GM18870 (cell line): ENCODE measurements at regions not wholly inside any gene's neighbourhood (a gene's known extent, or its start where the extent isn't known, plus 50 kb on each side); places are given as distances from the start of the nearest gene placed in this dataset.
"Not testable (repeated sequence)": the region's sequence is repeated elsewhere in the genome, so short reads cannot be mapped to it uniquely, and the experiment has no call there.

Source experiments
- ATAC-seq: cut with Tn5 transposase; IDR thresholded peaks from one replicate; pipeline ENCODE4 v1.9.1; 2021; ENCODE audit warnings: moderate library complexity; ENCODE audit not compliant: unreplicated experiment

DNA sequence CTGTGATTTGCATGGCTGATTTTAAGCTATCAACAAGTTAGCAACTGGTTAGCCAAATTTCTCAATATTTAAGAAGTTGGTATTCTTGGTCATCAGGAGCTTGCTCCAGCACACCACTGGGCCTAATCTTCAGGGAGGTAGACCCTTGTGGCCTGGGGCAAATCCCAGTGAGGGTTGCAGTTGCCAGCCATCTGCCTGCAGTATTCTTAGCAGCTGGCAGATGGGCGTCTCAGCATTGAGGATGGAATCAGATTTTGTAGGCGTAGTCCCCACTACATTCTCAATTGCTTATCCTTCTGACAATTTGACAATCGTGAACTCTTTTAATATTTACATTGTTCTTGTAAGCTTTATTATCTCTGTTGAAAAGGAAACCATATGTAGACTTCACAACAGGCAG lies 1266.2 kb downstream of the SLITRK5 start:
- no peak for ATAC-seq

DNA sequence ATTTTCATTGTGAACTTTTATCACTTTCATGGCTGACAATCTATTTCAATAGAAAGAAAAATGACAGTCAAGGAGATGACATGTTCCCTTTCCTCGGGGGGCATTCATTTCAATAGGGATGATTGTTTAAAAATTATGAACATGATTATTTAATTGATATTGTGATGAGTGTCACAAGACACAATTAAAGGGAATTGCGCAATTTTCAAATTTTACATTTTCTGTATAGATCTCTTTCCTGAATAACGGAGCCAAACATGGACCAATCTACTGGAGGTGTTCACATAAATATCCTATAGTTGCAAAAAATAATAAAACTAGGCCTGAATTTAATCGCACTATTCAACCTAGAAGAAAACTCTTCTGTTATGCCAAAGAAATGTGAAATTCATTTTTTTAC lies 1274.6 kb downstream of the SLITRK5 start:
- no peak for ATAC-seq

- no peak for ATAC-seq
Observed at GRCh38 chr13:88948501-88948900, 1277.3 kb downstream of the SLITRK5 start.

DNA sequence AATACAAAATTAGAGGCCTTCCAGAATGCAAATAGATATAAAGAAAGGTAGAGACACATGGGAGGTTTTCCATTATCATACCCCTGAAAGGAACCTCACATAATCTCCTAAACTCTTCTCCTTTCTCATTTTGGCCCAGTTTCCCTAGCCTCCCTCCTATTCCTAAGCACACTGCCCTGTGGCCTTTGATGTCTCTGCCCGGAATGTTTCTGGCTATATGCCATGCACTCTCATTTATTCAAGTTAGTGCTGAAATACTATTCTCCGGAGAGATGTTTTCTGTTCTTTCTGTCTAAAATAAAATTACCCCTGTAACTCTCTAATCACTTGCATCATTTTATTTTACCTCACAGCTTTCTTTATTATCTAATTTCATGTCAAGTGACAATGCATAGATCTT lies 1287.7 kb downstream of the SLITRK5 start:
- ATAC-seq: no peak

GRCh38 chr13:88976466-88976865 lies 1305.3 kb downstream of the SLITRK5 start:
- ATAC-seq: no peak

DNA sequence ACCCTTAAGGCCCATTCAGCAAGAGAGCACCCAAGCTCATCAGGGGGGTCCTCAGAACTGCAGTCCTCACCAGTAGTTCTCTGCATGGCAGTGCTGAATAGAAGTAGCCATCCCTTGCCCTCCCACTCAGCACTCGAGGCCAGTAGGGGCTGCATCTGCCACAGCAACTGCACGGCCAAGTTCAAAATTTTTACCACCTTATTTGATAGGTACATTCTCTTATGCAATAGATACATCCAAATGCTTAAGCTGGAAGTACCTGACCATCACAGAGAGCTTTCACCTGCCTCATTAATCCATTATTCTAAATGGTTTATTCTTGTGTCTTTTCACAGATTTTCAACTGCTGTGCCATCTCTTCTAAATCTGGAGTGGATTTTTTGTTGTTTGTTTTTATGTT lies 1307.4 kb downstream of the SLITRK5 start:
- no peak for ATAC-seq

DNA sequence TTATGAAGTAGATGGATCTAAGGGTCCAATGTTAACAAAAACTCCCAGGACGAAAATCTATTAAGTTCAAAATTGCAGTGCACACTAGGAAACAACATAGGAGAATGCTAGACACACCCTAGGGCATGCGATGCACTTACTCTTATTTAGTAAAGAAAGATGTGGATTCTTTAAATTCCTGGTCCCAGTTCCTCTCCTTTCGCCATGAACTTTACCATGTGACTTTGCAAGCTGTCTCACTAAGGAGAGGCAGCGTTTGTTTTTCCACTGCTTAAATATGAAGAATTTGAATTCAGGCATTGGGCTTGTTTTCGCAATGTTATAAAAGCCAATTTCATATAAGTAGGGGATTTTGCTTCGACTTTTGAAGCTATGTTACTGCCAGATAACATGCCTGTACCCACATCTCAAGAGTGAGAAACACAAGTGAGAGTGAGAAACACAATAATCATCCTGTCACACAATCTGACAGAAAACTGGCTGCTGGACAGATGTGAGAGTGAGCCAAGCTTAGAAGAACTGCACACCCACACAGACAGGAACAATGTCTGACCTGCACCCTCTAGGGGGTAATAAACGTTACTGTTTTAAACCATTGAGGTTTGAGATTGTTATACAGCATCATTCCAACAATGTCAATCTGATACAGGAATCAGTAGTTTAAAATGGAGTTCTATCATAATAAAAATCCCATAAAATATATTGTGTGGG lies 1308.4 kb downstream of the SLITRK5 start:
- no peak for ATAC-seq

- ATAC-seq: no peak
Observed at GRCh38 chr13:89003656-89004055, 1332.5 kb downstream of the SLITRK5 start.

GRCh38 chr13:89011615-89012014 lies 1340.4 kb downstream of the SLITRK5 start:
- no peak for ATAC-seq

DNA sequence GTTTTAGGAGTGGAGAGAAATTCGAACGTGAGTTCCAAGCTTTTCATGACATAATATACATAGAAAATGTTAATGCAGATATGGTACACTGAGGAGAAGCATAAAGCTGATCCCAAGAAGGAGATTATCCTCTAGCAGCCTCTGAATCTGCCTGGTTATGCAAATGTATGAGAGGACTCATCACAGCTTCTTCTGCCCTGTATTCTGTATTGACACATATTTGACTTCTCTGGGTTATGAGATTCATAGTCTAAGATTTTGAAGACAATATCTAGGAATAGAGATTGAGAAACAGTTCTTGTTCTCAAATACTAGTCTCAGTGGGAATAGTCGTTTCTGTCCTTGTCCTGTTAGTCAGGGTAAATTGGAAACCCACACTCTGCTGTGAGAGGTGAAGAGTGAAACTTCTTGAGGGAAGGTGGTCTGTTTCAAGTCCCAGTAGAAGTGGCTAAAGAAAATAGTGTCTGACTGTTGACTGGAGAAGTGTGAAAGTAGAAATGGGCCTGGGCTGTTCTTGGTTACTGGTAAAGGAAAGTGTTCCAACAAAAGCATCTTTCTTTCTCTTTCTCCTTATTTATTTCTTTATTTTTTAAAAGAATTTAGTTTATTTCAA lies 1356.6 kb downstream of the SLITRK5 start:
- ATAC-seq: no peak

DNA sequence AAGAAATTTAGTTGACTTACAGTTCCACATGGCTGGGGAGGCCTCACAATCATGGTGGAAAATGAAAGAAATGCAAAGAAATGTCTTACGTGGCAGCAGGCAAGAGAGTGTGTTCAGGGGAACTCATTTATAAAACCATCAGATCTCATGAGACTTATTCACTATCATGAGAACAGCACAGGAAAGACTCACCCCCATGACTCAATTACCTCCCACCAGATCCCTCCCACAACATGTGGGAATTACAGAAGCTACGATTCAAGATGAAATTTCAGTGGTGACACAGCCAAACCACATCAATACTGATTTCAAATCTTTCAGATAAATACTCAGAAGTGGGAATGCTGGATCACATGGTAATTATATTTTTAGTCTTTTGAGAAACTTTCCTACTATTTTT lies 1357.9 kb downstream of the SLITRK5 start:
- no peak for ATAC-seq

- no peak for ATAC-seq
Observed at GRCh38 chr13:89034015-89034414, 1362.8 kb downstream of the SLITRK5 start.

DNA sequence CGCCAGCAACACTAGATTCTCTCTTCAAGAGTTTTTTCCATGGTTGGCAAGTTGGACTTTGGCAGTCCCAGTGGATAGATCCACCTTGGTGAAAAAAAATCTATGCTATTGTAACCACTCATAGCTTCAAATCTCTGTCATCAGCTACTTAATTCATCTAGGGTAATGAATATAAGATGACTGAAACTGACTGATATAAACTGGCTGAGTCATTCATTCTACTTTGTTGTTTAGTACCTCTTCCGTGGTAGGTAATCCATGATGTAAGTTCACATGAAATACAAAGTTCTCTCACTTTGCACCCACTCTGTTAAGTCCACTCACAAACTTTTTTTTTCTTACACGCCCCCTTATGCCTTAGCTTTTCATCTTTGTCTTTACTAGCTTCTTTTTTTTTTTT lies 1381.5 kb downstream of the SLITRK5 start:
- ATAC-seq: no peak

DNA sequence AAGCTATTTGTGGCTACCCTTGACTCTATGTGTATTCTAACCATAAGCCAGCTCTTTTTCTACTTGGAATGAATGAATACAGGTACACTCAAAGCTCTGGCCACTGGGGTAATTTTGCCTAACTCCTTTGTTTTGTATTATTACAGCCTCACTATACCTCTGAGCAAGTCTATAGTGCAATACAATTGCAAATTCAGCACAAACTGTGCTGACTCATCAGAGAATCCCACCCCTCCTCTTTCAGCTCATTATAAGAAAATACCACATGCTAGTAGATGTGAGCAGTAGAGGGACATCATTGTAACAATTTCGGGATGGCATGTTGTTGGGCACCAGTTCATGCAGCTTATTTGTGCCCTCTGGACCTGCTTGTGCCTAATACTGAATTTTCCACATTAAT lies 1382.2 kb downstream of the SLITRK5 start:
- no peak for ATAC-seq

DNA sequence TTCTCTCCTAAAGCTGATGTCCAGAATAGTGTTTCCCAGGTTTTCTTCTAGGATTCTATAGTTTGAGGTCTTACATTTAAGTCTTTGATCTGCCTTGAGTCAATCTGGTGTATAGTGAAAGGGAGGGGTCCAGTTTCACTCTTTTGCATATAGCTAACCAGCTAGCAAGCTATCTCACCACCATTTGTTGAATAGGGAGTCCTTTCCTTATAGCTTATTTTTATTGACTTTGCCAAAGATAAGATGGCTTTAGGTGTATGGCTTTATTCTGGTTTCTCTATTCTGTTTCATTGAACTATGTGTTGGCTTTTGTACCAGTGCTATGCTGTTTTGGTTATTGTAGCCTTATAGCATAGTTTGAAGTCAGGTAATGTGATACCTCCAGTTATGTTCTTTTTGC lies 1386.1 kb downstream of the SLITRK5 start:
- ATAC-seq: no peak

- ATAC-seq: no peak
Observed at GRCh38 chr13:89057862-89058261, 1386.7 kb downstream of the SLITRK5 start.

DNA sequence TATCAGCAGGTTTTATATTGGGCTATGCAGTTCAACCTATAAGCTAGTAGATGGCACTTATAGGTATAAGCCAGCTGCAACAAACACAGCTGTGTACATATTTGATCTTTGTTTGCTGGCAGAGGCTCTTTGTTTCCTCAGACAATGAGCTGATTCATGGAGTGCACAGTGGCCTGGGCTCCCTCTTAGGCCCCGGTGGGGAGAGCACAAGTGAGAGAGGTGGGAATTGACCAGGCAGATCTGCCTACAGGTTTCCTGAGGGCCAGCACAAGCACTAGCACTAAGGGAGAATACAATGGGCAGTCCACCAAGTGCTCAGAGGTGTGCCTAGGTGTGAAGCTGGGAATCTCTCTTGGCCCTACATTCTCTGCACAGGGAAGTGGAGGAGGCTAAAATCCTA lies 1390.7 kb downstream of the SLITRK5 start:
- no peak for ATAC-seq

DNA sequence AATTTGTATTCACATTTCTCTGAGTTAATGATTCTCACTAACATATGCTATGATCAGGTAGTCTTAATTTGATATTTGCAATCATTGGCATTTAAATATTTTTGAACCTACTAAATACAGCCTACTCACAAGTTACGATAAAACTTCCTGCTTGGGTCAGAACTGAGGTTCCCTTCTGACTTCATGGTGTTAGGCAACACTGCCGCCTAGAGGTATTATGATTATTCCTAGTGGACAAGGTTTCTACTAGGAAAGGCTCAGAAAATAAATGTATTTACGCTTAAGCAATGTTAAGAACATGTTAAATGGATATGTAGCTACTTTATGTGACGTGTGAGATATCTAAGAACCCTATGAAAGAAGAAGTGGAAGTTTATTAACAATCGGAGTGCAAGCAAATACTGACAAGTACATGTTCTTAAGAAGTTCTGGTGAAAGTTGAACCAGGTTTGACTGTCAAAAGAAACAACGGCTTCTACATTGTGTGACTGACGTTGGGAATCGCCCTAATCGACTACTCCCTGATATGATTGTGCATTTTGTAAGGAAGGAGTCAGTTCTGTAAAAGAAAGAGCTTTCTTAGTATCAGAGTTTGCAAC lies 1395.8 kb downstream of the SLITRK5 start:
- no peak for ATAC-seq

DNA sequence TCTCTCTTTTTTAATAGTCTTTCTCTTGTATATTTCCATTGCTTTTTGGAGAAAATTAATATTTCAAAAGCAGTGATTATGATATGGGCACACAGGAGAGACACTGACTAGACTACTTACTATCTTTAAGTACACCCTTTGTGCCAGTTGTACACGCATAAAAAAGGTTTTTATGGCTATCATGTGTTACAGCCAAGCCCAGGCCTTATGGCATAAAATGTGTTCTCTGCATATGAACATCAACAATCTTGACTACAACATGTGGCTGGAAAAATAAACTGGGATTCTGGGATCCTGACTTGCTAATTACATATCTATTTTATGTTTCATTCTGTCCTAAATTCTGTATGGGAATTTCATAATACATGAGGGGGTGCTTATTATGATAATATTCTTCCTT lies 1401.8 kb downstream of the SLITRK5 start:
- ATAC-seq: no peak

GRCh38 chr13:89076622-89077021 lies 1405.5 kb downstream of the SLITRK5 start:
- no peak for ATAC-seq

DNA sequence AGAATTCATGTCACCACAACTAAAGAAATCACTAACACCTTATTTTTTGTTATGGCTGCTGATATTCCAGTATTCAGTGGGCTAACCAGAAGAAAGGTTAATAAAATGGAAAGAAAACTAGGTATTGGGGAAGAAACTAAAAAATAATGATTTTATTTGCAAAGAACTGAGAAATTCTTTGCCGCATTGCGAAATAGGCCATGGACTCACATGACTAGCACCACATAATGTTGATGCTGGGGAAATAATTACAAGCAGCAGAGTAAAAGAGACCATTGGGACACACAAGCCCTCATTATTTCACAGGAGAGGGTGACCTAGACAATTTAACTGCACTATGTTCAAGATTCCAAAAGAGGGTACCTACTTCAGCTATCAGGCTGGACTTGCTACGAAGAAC lies 1411.5 kb downstream of the SLITRK5 start:
- no peak for ATAC-seq

DNA sequence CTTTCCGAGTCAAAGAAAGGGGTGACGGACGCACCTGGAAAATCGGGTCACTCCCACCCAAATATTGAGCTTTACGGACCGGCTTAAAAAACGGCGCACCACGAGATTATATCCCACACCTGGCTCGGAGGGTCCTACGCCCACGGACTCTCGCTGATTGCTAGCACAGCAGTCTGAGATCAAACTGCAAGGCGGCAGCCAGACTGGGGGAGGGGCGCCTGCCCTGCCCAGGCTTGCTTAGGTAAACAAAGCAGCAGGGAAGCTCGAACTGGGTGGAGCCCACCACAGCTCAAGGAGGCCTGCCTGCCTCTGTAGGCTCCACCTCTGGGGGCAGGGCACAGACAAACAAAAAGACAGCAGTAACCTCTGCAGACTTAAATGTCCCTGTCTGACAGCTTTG lies 1416.9 kb downstream of the SLITRK5 start:
- ATAC-seq: not testable (repeated sequence)

GRCh38 chr13:89097994-89098393 lies 1426.8 kb downstream of the SLITRK5 start:
- no peak for ATAC-seq
